KMS-11 (cell line): ENCODE measurements at regions not wholly inside any gene's neighbourhood (a gene's known extent, or its start where the extent isn't known, plus 50 kb on each side); places are given as distances from the start of the nearest gene placed in this dataset.

ENCODE experiments used
- H2AFZ ChIP-seq: fragments of 200-600 bp; sonication (generic); 2 replicates; pipeline ENCODE4 v1.6.1; 2016; ENCODE audit warnings: antibody characterized with exemption, mixed run types, low read depth
- H3K27ac ChIP-seq: fragments of 200-600 bp; sonication (generic); 2 replicates; pipeline ENCODE4 v1.6.1; 2016; ENCODE audit warnings: mild to moderate bottlenecking, mixed run types
- H3K27me3 ChIP-seq: fragments of 200-600 bp; sonication (generic); 2 replicates; pipeline ENCODE4 v1.6.1; 2017; ENCODE audit warnings: mild to moderate bottlenecking, low read depth, mixed run types, moderate library complexity; ENCODE audit not compliant: insufficient read depth
- H3K36me3 ChIP-seq: fragments of 200-600 bp; sonication (generic); 2 replicates; pipeline ENCODE4 v1.6.1; 2017; ENCODE audit warnings: mild to moderate bottlenecking, mixed run types; ENCODE audit not compliant: insufficient read depth
- H3K4me1 ChIP-seq: fragments of 200-600 bp; sonication (generic); 2 replicates; pipeline ENCODE4 v1.6.1; 2016; ENCODE audit warnings: mild to moderate bottlenecking, low read depth, mixed run types; ENCODE audit not compliant: poor library complexity, severe bottlenecking
- H3K4me2 ChIP-seq: fragments of 200-600 bp; sonication (generic); 2 replicates; pipeline ENCODE4 v1.7.0; 2016; ENCODE audit warnings: mild to moderate bottlenecking, mixed run types
- H3K4me3 ChIP-seq: fragments of 200-600 bp; sonication (generic); IDR thresholded peaks from 2 replicates; pipeline ENCODE4 v1.6.1; 2017; ENCODE audit warnings: low read depth, low read length, mixed read lengths; ENCODE audit not compliant: insufficient read depth
- H3K79me2 ChIP-seq: fragments of 200-600 bp; sonication (generic); 2 replicates; pipeline ENCODE4 v1.6.1; 2016; ENCODE audit warnings: low read depth, mixed run types; ENCODE audit not compliant: insufficient read depth
- H3K9ac ChIP-seq: fragments of 200-600 bp; sonication (generic); 2 replicates; pipeline ENCODE4 v1.6.1; 2016; ENCODE audit warnings: mild to moderate bottlenecking, mixed run types
- H4K20me1 ChIP-seq: fragments of 200-600 bp; sonication (generic); 2 replicates; pipeline ENCODE4 v1.6.1; 2016; ENCODE audit warnings: mild to moderate bottlenecking, mixed run types; ENCODE audit not compliant: insufficient read depth
- CTCF ChIP-seq: fragments of 200-600 bp; sonication (generic); conservative IDR thresholded peaks from 2 replicates; pipeline ENCODE4 v1.6.1; 2017; ENCODE audit warnings: low read depth, mild to moderate bottlenecking, antibody characterized with exemption, low read length, moderate library complexity, mixed read lengths

GRCh38 chr18:46261799-46262198 is 157.6 kb downstream of the HAUS1 start:
- no peaks in the 10 kb centered on the region; the same call in 1 of the 2 replicates for H3K36me3 ChIP-seq
- H3K27me3 ChIP-seq, result no peaks in the 10 kb centered on the region
- TF ChIP-seq CTCF, result no peak
- no peak overlapping the region for H3K27ac ChIP-seq
- no peak overlapping the region for H3K9ac ChIP-seq
- peaks cover 20% of the 10 kb centered on the region for H3K4me1 ChIP-seq
- H3K4me3 ChIP-seq, result no peak overlapping the region
- no peak overlapping the region for H2AFZ ChIP-seq
- H3K79me2 ChIP-seq, result peaks cover 16% of the 10 kb centered on the region; the same call in 1 of the 2 replicates
- no peaks in the 10 kb centered on the region for H4K20me1 ChIP-seq
- no peak overlapping the region for H3K4me2 ChIP-seq

GRCh38 chr18:46262856-46263255 is 158.7 kb downstream of the HAUS1 start:
- H2AFZ ChIP-seq, result no peak overlapping the region
- no peak overlapping the region for H3K9ac ChIP-seq
- no peak for TF ChIP-seq CTCF
- peaks cover 20% of the 10 kb centered on the region for H3K4me1 ChIP-seq
- no peak overlapping the region for H3K4me3 ChIP-seq
- no peak overlapping the region for H3K4me2 ChIP-seq
- no peak overlapping the region for H3K27ac ChIP-seq
- no peaks in the 10 kb centered on the region for H4K20me1 ChIP-seq
- no peaks in the 10 kb centered on the region; the same call in 1 of the 2 replicates for H3K36me3 ChIP-seq
- peaks cover 11% of the 10 kb centered on the region; the same call in 1 of the 2 replicates for H3K79me2 ChIP-seq
- no peaks in the 10 kb centered on the region for H3K27me3 ChIP-seq

- Histone ChIP-seq H3K27ac (no peak overlapping the region), H3K4me2 (no peak overlapping the region), H3K4me3 (no peak overlapping the region), H4K20me1 (no peaks in the 10 kb centered on the region), H3K27me3 (no peaks in the 10 kb centered on the region), H2AFZ (no peak overlapping the region), H3K4me1 (peaks cover 20% of the 10 kb centered on the region), H3K9ac (no peak overlapping the region), H3K79me2 (peaks cover 11% of the 10 kb centered on the region; the same call in 1 of the 2 replicates), H3K36me3 (no peaks in the 10 kb centered on the region; the same call in 1 of the 2 replicates)
- TF ChIP-seq CTCF, result no peak
Measured at GRCh38 chr18:46264255-46264654, 160.1 kb downstream of the HAUS1 start.

- Histone ChIP-seq H2AFZ (no peak overlapping the region), H3K79me2 (0 out of 2 replicates have a peak, but pooled peaks cover 5% of the 10 kb centered on the region), H4K20me1 (no peaks in the 10 kb centered on the region), H3K4me2 (no peak overlapping the region), H3K9ac (no peak overlapping the region), H3K4me1 (peaks cover 14% of the 10 kb centered on the region), H3K4me3 (no peak overlapping the region), H3K36me3 (no peaks in the 10 kb centered on the region; the same call in 1 of the 2 replicates), H3K27ac (no peak overlapping the region), H3K27me3 (no peaks in the 10 kb centered on the region)
- no peak for TF ChIP-seq CTCF
Measured at GRCh38 chr18:46265196-46266156, 161.3 kb downstream of the HAUS1 start.
